Brain microvascular endothelial cell (primary cell): ENCODE measurements at regions not wholly inside any gene's neighbourhood (a gene's known extent, or its start where the extent isn't known, plus 50 kb on each side); places are given as distances from the start of the nearest gene placed in this dataset.

ENCODE experiments used
- DNase-seq: peaks from one replicate; pipeline ENCODE4 v3.0.0-alpha.2; 2020
- H3K27ac ChIP-seq: fragments of 250-450 bp; sonication (Bioruptor Pico); 2 replicates; pipeline ENCODE4 v1.5.1; 2020; ENCODE audit warnings: mild to moderate bottlenecking, moderate library complexity
- H3K27me3 ChIP-seq: fragments of 250-450 bp; sonication (Bioruptor Pico); replicated peaks from 2 replicates; pipeline ENCODE4 v1.5.1; 2020; ENCODE audit warnings: mild to moderate bottlenecking
- H3K36me3 ChIP-seq: fragments of 250-450 bp; sonication (Bioruptor Pico); replicated peaks from 2 replicates; pipeline ENCODE4 v1.5.1; 2020; ENCODE audit warnings: mild to moderate bottlenecking
- H3K4me3 ChIP-seq: 2 replicates; pipeline ENCODE4 v1.5.1; 2011; ENCODE audit warnings: low read depth, mild to moderate bottlenecking, control low read depth, low read length, moderate library complexity
- in situ Hi-C: cut with HindIII; loops from 2 replicates; pipeline ENCODE4 v1.10.0; 2017; ENCODE audit warnings: low sequenced_read_pairs, low pct_ligation_motif_present
- TF ChIP-seq, protein P1 (sequence below): IDR thresholded peaks from 2 replicates; pipeline ENCODE4 v1.5.1; 2011; ENCODE audit warnings: low read depth, mild to moderate bottlenecking, moderate library complexity, low read length, control low read depth, inconsistent platforms; ENCODE audit errors: missing control alignments

- TF ChIP-seq, protein P1, sequence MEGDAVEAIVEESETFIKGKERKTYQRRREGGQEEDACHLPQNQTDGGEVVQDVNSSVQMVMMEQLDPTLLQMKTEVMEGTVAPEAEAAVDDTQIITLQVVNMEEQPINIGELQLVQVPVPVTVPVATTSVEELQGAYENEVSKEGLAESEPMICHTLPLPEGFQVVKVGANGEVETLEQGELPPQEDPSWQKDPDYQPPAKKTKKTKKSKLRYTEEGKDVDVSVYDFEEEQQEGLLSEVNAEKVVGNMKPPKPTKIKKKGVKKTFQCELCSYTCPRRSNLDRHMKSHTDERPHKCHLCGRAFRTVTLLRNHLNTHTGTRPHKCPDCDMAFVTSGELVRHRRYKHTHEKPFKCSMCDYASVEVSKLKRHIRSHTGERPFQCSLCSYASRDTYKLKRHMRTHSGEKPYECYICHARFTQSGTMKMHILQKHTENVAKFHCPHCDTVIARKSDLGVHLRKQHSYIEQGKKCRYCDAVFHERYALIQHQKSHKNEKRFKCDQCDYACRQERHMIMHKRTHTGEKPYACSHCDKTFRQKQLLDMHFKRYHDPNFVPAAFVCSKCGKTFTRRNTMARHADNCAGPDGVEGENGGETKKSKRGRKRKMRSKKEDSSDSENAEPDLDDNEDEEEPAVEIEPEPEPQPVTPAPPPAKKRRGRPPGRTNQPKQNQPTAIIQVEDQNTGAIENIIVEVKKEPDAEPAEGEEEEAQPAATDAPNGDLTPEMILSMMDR: no peak
- in situ Hi-C loops: no loop called here
- no peaks in the 10 kb centered on the region for H3K27me3 ChIP-seq
- no peak overlapping the region for H3K4me3 ChIP-seq
- no peaks in the 10 kb centered on the region for H3K36me3 ChIP-seq
- no peak overlapping the region for H3K27ac ChIP-seq
- DNase-seq: no peak
Observed at GRCh38 chr4:79850626-79851025, 222.4 kb downstream of the ANTXR2 start.

- in situ Hi-C loops: no loop called here
Observed at GRCh38 chr4:79848329-79848728, 224.7 kb downstream of the ANTXR2 start.

DNA sequence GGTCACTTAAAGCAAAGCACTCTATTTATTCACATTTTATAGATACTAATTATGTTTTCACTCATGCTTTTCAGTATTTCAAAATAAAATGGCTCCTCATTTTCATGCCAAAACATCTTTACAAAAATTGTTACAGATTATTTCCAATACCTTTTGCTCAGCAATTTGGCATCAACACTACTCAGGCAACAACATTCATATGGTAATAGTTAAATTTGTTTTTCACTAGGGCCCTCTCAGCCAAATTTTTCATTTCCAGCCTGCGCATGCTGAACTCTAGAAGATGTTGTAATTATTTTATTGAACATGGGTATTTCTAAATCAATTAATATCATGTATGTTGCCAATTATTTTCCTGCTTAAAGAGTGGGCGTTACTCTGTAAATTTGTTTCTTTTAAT lies 225.6 kb downstream of the ANTXR2 start:
- TF ChIP-seq, protein P1: no peak
- no peak for DNase-seq
- in situ Hi-C loops: no loop called here
- Histone ChIP-seq H3K27ac (no peak overlapping the region), H3K27me3 (no peaks in the 10 kb centered on the region), H3K36me3 (no peaks in the 10 kb centered on the region), H3K4me3 (no peak overlapping the region)

More at GRCh38 chr4:79848329-79848728, 224.7 kb downstream of the ANTXR2 start:
- Histone ChIP-seq H3K36me3 (no peaks in the 10 kb centered on the region), H3K27me3 (no peaks in the 10 kb centered on the region), H3K27ac (no peak overlapping the region), H3K4me3 (no peak overlapping the region)
- TF ChIP-seq, protein P1: no peak
- DNase-seq: no peak

DNA sequence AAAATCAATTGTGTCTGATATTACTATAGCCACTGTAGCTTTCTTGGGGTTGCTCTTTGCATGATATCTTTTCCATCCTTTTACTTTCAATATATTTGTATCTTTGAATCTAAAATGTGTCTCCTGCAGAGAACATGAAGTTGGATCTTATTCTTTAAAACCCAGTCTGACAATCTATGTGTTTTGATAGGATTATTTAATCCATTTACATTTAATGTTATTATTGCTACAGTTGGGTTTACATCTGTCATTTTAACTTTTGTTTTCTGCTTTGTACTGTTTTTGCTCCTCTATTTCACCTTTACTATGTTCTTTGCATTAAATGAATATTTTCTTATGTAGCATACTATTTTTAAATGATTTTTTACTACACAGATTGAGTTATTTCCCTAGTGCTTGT lies 230.9 kb downstream of the ANTXR2 start:
- H3K36me3 ChIP-seq: no peaks in the 10 kb centered on the region
- H3K4me3 ChIP-seq: no peak overlapping the region
- DNase-seq: no peak
- TF ChIP-seq, protein P1: no peak
- no peak overlapping the region for H3K27ac ChIP-seq
- H3K27me3 ChIP-seq: no peaks in the 10 kb centered on the region
- in situ Hi-C loops: no loop called here

GRCh38 chr4:79833857-79834256 lies 239.2 kb downstream of the ANTXR2 start:
- Histone ChIP-seq H3K4me3 (no peak overlapping the region), H3K27ac (no peak overlapping the region), H3K36me3 (no peaks in the 10 kb centered on the region), H3K27me3 (no peaks in the 10 kb centered on the region)
- TF ChIP-seq, protein P1: no peak
- in situ Hi-C loops: no loop called here
- DNase-seq: no peak
